ENCODE measurements at regions not wholly inside any gene's neighbourhood (a gene's known extent, or its start where the extent isn't known, plus 50 kb on each side); places are given as distances from the start of the nearest gene placed in this dataset.
"Not testable (repeated sequence)": the region's sequence is repeated elsewhere in the genome, so short reads cannot be mapped to it uniquely, and the experiment has no call there.

- no peak for DNase-seq
Observed at GRCh38 chr2:34892766-34893165, 1293.7 kb upstream of the FAM98A start.

GRCh38 chr2:34892256-34892655 is 1293.2 kb upstream of the FAM98A start:
- DNase-seq: no peak

- no peak for DNase-seq
Observed at GRCh38 chr2:34875091-34875745, 1276.1 kb upstream of the FAM98A start.

- DNase-seq: no peak
Observed at GRCh38 chr2:34853646-34854045, 1254.5 kb upstream of the FAM98A start.

GRCh38 chr2:34851804-34852203 is 1252.7 kb upstream of the FAM98A start:
- no peak for DNase-seq

- no peak for DNase-seq
Observed at GRCh38 chr2:34849827-34850226, 1250.7 kb upstream of the FAM98A start.

GRCh38 chr2:34848691-34849090 is 1249.6 kb upstream of the FAM98A start:
- DNase-seq: no peak

- DNase-seq: no peak
Observed at GRCh38 chr2:34848132-34848531, 1249.0 kb upstream of the FAM98A start.

- DNase-seq: no peak
Observed at GRCh38 chr2:34844629-34845028, 1245.5 kb upstream of the FAM98A start.

GRCh38 chr2:34838408-34838807 is 1239.3 kb upstream of the FAM98A start:
- DNase-seq: no peak

- no peak for DNase-seq
Observed at GRCh38 chr2:34836361-34836760, 1237.3 kb upstream of the FAM98A start.

- DNase-seq: no peak
Observed at GRCh38 chr2:34831096-34831495, 1232.0 kb upstream of the FAM98A start.

GRCh38 chr2:34828481-34828880 is 1229.4 kb upstream of the FAM98A start:
- no peak for DNase-seq

- no peak for DNase-seq
Observed at GRCh38 chr2:34827398-34827797, 1228.3 kb upstream of the FAM98A start.

GRCh38 chr2:34825686-34826085 is 1226.6 kb upstream of the FAM98A start:
- DNase-seq: no peak

GRCh38 chr2:34822616-34823015 is 1223.5 kb upstream of the FAM98A start:
- no peak for DNase-seq

- DNase-seq: no peak
Observed at GRCh38 chr2:34815052-34815741, 1216.1 kb upstream of the FAM98A start.

- no peak for DNase-seq
Observed at GRCh38 chr2:34810456-34810855, 1211.4 kb upstream of the FAM98A start.

- no peak for DNase-seq
Observed at GRCh38 chr2:34808426-34808825, 1209.3 kb upstream of the FAM98A start.

- no peak for DNase-seq
Observed at GRCh38 chr2:34806891-34807290, 1207.8 kb upstream of the FAM98A start.

GRCh38 chr2:34806396-34806795 is 1207.3 kb upstream of the FAM98A start:
- DNase-seq: no peak

GRCh38 chr2:34799556-34799955 is 1200.5 kb upstream of the FAM98A start:
- DNase-seq: no peak

- not testable (repeated sequence) for DNase-seq
Observed at GRCh38 chr2:34795586-34795985, 1196.5 kb upstream of the FAM98A start.

GRCh38 chr2:34789169-34789568 is 1190.1 kb upstream of the FAM98A start:
- no peak for DNase-seq

GRCh38 chr2:34787341-34787740 is 1188.2 kb upstream of the FAM98A start:
- DNase-seq: no peak

Data from CD4-positive, alpha-beta T cell treated with Interleukin-17A for 1 hour (primary cell).